ENCODE measurements at regions not wholly inside any gene's neighbourhood (a gene's known extent, or its start where the extent isn't known, plus 50 kb on each side); places are given as distances from the start of the nearest gene placed in this dataset.

GRCh38 chrX:4764888-4765287 lies 1051.4 kb upstream of the PRKX start:
- TF ChIP-seq CTCF (conservative IDR thresholded peaks at IDR 0.05; ENCODE audit: low read length) (no peak), EZH2phosphoT487 (IDR thresholded peaks at IDR 0.05; ENCODE audit: borderline replicate concordance) (no peak)

All from Loucy (cell line).